NCI-H524 (cell line): ENCODE measurements at regions not wholly inside any gene's neighbourhood (a gene's known extent, or its start where the extent isn't known, plus 50 kb on each side); places are given as distances from the start of the nearest gene placed in this dataset.
A peak's percentile ranks its signal among the peaks of the same experiment; 100 is the strongest.

Experiments used
- DNase-seq, 2 experiments: peaks; one replicate each; lab custom pipeline; 2025; lab: John Stamatoyannopoulos, UW

GRCh38 chrX:45400027-45400779, 199.5 kb upstream of the DIPK2B start:
- no peak for DNase-seq

DNA sequence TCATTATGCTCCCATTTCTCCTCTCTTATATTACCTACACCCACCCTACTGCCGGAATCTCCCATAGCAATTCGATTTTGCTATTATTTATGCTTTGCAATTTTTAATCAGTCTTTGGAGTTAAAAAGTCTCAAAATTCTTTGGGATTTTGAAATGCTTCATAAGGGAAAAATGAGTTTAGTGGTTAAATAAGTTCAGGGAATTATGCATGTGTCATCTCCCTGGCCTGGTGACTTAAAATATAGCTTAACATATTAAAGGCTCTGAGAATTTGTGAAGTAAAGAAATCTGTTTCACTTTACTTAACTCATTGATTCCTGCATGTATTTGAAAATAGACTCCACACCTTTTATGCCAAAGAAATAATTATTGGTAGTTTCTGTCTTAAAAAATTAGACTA, 185.1 kb upstream of the DIPK2B start:
- DNase-seq, result no peak

- no peak for DNase-seq
Measured at GRCh38 chrX:45381841-45382240, 181.2 kb upstream of the DIPK2B start.

DNA sequence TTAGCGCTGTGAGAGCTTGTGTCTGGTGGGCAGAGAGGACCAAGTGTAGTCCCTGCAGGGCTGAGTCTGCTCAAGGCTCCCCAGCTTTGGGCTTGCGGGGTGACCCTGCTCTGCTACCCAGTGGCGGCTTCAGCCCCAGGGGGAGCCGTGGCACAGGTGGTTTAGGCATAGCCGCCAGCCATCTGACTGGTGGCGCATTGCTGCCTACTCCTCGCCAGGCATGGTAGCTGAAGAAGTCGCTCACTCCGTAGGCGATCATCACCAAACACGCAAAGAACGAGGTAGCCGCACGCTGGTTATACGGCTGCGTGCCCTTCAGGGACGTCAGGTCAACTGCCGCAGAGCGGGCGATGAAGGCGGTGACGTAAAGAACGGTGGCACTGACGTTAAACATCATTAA, 180.7 kb upstream of the DIPK2B start:
- no peak for DNase-seq

- no peak for DNase-seq
Measured at GRCh38 chrX:45379236-45379635, 178.6 kb upstream of the DIPK2B start.

GRCh38 chrX:45372151-45372550, 171.5 kb upstream of the DIPK2B start:
- no peak for DNase-seq

- DNase-seq, result no peak
Measured at GRCh38 chrX:45368705-45369104, 168.0 kb upstream of the DIPK2B start.

- DNase-seq, result no peak
Measured at GRCh38 chrX:45363596-45363995, 162.9 kb upstream of the DIPK2B start.

DNA sequence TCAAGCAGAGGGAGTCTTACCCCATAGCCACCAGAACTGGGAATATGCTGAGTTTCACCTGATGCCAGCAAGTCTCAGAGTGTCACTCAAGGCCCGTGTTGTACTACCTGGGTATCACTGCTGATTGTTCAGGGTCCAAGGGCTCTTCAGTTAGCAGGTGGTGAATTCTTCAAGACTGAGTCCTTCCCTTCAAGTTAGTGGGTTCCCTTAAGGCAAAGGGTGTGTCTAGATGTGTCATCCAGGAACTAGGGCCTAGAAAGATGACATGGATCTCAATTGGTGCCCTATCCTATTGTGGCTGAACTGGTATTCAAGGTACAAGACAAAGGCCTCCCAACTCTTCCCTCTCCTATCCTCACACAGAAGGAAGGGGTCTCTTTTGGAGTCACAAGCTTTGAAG, 159.9 kb upstream of the DIPK2B start:
- no peak for DNase-seq

GRCh38 chrX:45358392-45358791, 157.7 kb upstream of the DIPK2B start:
- DNase-seq, result no peak

GRCh38 chrX:45353456-45353855, 152.8 kb upstream of the DIPK2B start:
- no peak for DNase-seq

GRCh38 chrX:45352611-45353010, 151.9 kb upstream of the DIPK2B start:
- no peak for DNase-seq

GRCh38 chrX:45351478-45351877, 150.8 kb upstream of the DIPK2B start:
- DNase-seq, result no peak

DNA sequence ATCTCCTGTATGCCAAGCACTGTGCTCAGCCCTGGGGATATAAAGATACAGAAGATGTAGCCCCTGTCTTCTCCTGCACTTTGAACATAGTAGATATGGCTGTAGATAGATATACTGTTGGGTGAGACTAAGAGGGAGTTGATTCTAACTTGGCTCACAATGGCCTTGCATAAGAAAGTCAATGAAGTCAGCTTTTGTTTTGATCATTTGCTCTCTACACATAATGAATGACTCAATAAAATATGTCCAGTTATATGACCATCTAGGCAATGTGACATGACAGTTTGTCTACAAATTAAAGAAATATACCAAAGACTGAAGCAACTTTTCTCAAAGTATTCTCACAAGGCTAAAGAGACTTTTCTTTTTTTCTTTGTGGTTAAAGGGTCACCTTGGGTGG, 147.6 kb upstream of the DIPK2B start:
- no peak for DNase-seq

GRCh38 chrX:45347877-45348276, 147.2 kb upstream of the DIPK2B start:
- DNase-seq, result no peak

DNA sequence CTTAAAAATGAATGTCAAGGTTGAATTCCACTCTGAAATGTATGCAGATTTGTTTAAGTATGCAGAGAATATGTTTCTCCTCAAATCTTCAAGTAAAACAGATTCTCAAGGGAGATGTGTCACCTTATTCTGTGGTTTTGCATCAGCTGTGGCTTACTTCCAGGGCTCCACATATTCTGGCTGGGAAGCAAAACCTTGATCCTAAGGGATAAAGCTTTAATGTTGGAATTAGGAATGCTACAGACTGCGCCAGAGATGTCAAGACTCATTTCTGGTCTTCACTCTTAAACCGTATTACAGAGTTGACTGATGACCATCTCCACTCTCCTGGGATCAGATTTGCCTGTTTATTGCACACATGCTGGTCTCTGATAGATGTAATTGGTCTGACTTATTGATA, 143.9 kb upstream of the DIPK2B start:
- no peak for DNase-seq

DNA sequence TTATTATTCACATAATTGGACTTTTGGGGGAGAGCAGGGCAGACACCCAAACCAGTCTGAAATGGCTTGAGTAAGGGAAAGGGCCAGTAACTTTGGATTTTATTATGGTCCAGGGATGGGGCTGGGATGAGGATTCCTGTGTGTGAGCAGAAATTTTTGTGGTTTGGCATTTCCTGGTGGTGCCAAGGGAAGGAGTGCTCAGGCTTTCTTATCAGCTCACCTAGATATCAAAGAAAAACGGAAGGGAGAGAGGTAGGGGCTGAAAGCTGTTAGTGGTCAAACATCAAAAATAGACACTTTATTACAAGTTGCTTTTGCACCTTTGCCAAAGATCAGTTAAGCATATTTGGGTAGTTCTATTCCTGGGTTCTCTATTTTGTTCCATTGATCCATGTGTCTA, 128.5 kb upstream of the DIPK2B start:
- no peak for DNase-seq

GRCh38 chrX:45324941-45325340, 124.3 kb upstream of the DIPK2B start:
- no peak for DNase-seq

GRCh38 chrX:45323387-45323786, 122.7 kb upstream of the DIPK2B start:
- DNase-seq, result peak in 1 of 2 experiments; percentile 1

- DNase-seq, result no peak
Measured at GRCh38 chrX:45322820-45323219, 122.1 kb upstream of the DIPK2B start.

DNA sequence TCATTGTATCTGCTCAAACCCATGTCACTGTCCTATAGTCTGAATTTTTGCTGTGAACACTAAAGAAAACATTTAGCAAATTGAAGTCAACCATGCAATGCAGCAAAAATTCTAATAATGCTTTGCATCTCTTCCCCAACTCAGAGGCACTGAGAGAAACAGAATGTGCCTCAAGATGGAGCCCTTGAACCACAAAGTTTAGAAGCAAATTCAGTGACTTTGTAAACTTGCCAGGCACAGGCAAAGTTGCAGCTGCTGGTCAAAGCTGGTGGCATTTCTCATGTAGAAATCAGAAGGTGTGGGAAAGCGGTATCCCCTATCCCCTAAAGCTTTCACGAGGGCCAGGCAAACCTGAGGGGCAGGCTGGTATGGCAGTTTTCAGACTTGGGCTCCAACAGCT, 121.7 kb upstream of the DIPK2B start:
- DNase-seq, result peak; percentile 14 to 25

- no peak for DNase-seq
Measured at GRCh38 chrX:45320191-45320590, 119.5 kb upstream of the DIPK2B start.

DNA sequence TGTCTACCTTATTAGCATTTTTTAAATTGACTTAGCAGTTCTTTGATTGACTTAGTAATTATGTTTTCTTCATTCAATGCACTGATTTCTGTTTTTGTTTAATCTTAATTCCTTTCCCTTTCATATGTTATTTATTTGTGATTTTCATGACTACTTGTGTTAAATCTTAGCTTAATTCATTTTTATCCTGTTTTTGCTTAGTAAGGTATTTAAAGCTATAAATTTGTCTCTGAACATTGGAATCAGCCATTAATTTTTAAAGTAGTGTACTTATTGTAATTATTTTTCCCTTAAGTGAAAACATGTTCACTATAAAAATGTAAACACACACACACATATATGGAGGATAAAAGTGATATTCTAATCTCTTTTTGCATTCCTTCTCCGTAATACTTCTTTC, 109.1 kb upstream of the DIPK2B start:
- DNase-seq, result no peak

DNA sequence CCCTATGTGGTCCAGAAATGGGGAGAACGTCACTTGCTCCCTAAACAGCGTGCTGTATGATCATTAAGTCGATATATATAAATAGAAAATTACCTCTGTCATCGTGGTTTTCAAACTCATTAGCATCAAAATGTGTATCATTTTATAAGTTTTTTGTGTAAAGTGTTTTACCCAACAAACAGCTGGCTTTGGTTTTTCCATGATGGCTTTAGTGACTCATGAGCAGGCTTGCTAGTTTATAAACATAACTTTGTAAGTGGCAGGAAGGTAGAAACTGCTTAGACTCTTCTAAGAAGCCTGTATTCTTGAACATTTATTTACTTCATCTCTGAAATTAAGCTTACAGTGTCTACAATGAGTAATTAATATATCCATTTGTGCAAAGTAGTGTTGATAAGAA, 108.4 kb upstream of the DIPK2B start:
- DNase-seq, result no peak
